Endometrium (tissue), 2 donors: ENCODE measurements at regions not wholly inside any gene's neighbourhood (a gene's known extent, or its start where the extent isn't known, plus 50 kb on each side); places are given as distances from the start of the nearest gene placed in this dataset.
"Not testable (repeated sequence)": the region's sequence is repeated elsewhere in the genome, so short reads cannot be mapped to it uniquely, and the experiment has no call there.

Experiments used
- FAIRE-seq: peaks from 2 replicates; lab custom pipeline; 2012; peaks lifted over from hg19 to GRCh38; lab: Jason Lieb, UNC
- donor health status: control.
- donor health status: control.

- FAIRE-seq: no peak
Measured at GRCh38 chr1:172918478-172918877, 132.3 kb downstream of the TNFSF18 start.

DNA sequence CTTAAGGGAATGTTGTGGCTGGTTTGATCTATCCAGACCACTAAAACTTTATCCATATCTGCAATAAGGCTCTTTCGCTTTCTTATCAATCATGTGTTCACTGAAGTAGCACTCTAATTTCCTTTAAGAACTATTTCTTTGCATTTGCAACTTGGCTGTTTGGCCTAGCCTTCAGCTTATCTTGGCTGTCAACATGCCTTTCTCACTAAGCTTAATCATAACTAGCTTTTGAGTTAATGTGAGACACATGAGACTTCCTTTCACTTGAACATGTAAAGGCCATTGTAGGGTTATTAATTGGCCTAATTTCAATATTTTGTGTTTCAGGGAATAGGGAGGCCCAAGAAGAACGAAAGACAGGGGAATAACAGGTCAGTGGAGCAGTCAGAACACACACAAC is 124.7 kb downstream of the TNFSF18 start:
- FAIRE-seq: no peak

- FAIRE-seq: peak; percentile 62
Measured at GRCh38 chr1:172928412-172928811, 122.3 kb downstream of the TNFSF18 start.

DNA sequence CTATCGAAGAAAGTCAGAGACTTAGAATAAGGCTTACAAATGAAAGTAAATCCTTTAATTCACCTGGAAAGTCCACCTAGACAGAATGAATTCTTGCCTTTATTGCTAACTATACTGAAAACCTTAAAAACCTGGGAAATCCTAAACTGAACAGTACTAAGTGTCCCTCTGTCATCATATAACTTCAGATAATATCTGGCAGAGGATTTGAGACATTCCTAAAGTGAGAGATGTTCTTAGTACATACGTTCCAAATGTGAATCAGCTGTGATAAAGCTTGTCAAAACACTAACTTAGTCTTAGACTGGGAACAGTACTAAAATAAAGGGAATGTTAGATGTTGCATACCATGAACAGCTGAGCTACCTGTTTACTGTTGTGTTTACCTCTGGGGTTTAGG is 121.7 kb downstream of the TNFSF18 start:
- FAIRE-seq: no peak

DNA sequence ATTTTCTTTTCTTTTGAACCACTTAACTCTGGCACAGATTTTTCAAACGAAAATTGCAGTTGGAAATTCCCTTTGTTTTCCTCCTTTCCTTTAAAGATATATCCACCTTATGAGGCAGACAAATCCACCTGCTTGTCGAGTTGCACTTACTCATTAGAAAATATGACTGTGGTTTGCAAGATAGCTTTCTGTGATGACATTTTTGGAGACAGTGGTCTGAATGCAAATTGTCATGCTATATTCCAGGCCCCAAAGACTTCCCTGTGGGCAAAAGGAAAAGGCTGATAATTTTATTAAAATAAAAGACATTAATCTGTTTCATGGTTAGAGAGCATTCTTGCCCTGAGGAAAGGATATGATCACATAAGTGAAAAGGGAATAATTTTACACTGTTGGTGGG is 120.6 kb downstream of the TNFSF18 start:
- FAIRE-seq: no peak

GRCh38 chr1:172931340-172931739 is 119.4 kb downstream of the TNFSF18 start:
- no peak for FAIRE-seq

DNA sequence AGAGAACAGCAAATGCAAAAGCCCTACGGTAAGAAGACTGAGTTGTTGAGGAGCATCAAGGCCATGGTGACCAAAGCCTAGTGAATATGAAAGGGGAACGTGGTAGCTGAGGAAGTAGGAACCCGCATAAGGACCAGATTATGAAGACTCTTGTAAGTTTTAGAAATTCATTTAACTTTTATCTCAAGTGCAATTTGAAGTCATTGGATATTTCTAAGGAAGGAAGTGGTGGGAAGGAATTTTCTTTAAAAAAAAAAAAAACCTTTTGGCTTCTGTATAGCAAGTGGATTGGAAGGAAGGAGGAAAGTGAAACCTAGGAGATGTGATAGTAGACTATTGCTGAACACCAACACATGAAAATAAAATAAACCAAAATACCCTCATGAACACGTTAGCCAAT is 119.0 kb downstream of the TNFSF18 start:
- no peak for FAIRE-seq

- FAIRE-seq: no peak
Measured at GRCh38 chr1:172932981-172933380, 117.8 kb downstream of the TNFSF18 start.

GRCh38 chr1:172934417-172934762 is 116.4 kb downstream of the TNFSF18 start:
- FAIRE-seq: no peak

- no peak for FAIRE-seq
Measured at GRCh38 chr1:172935062-172935592, 115.6 kb downstream of the TNFSF18 start.

GRCh38 chr1:172936088-172936645 is 114.6 kb downstream of the TNFSF18 start:
- no peak for FAIRE-seq

DNA sequence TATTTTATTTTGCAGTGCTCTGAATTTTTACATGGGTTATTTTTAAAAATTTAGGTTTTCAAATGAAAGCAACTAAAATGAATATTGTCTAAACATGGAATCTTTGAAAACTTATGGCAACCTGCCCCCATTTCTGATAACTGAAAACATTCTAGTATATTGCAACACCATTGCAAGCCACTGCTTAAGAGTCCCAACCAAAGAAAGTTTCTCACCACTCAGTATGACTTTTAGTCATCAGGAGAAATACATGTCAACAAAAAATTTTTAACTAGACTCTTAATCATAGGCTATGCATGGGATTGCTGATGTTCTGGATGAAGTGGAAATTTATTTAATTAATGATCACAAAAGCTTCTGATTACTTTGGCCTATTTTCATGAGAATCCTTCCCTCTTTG is 112.1 kb downstream of the TNFSF18 start:
- no peak for FAIRE-seq

DNA sequence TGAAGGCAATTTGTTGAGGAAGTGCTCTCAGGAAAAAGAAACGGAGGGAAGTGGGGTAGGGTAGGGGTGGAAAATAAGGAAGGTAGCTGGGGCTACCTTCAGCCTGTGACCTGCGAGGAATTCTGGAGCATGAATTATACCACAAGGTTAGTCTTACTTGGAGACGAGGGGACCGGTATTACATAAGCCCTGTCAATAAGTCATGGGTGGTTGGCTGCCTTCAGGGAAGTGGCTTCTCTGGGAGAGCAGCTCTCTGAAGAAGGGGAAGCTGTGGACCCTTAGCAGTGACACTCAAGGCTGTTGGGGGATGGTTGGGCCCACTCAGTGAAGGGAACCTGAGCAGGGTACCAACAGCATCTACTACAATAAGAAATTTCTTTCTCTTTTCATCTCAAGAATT is 111.3 kb downstream of the TNFSF18 start:
- no peak for FAIRE-seq

- FAIRE-seq: no peak
Measured at GRCh38 chr1:172940174-172940855, 110.4 kb downstream of the TNFSF18 start.

DNA sequence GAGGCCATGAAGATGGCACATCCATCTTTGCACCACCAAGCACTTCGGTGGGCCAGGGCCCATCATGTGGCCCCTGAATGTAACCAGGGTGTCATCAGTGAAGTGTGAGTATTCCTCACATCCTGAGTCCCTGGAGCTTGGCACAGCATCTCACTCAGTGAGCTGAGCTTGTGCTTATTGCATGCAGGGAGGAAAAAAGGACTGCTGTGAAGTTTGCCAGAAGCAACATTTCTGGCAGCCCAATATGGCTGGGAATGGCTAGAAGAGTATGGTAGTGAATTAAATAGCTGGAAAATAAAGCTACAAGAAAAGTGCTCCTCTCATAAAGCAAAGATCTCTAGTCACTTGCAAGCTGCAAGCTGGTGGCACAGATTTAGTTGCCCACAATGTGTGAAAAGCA is 109.3 kb downstream of the TNFSF18 start:
- no peak for FAIRE-seq

DNA sequence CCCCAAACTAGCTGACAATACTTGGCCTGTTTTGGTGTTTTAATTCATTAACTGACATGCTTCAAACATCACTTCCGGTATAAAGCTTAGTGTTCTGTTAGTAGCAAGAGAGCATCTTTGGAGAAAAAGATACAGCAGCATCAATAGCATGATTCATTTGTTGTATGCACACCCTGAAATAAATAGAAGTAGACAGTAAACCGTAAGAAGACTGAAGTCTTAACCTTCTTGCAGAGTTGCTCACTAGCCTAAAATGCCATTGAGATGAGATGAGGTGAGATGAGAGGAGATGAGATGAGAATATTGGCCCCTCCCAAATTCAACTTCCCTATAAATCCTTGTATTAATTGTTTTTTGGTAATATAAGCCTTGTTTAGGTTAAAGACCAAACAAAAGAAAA is 108.8 kb downstream of the TNFSF18 start:
- no peak for FAIRE-seq

DNA sequence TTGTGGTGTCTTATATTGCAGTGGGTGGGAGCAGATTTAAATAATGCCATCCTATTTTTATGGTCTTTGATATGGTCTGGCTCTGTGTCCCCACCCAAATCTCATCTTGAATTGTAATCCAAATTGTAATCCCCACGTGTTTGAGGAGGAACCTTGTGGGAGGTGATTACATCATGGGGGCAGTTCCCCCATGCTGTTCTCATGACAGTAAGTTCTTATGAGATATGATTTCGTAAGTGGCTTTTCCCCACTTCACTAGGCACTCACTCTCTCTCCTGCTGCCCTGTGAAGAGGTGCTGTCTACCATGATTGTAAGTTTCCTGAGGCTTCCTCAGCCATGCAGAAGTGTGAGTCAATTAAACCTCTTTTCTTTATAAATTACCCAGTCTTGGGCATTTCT is 107.6 kb downstream of the TNFSF18 start:
- not testable (repeated sequence) for FAIRE-seq

- no peak for FAIRE-seq
Measured at GRCh38 chr1:172944931-172945330, 105.8 kb downstream of the TNFSF18 start.

DNA sequence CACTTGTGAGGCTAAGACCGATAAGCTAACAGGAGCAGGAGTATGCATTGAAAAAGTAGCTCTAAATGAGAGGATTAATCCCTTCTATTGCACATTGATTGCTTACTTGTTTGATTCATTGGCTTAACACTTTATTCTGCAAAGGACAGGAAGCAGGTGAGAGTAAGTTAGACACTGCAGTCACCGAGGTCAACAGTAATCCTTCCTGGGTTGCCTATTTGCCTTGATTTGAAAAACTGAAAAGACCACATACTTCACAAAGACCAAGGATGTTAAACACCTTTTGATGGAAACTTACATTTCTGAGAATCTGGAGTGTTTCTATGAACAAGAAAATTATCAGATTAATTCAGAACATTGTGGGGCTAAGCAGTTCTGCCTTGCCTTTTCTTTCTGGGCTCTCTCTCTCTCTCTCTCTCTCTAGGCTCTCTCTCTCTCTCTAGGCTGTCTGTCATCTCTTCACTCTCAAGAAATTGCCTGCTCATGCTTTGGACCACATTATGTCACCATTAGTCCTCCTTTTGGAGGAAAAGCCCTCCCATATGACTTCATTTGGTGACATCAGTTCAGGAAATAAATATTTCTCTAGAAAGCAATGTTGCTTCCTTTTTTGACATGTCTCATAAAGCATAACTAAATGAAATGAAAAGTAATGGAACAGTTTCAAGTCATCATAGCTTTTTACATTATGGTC is 103.8 kb downstream of the TNFSF18 start:
- no peak for FAIRE-seq

DNA sequence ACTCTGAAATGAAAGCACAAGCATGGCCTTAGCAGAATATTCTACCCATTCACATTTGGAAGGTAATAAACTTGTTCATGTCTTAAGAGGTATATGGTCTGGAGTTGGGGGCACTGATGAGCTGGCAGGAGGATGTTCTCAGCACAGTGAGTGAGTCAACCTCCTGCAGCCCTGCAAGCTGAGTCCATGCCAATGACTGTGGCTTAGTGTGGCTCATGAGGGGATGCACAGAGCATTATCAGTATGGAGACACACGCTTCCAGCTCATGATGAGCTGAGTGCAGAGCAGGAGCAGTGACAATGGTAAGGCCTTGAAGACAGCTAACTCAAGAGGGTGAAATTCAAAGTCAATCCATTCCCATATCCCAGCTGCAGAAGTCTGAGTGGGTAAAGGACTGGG is 102.3 kb downstream of the TNFSF18 start:
- no peak for FAIRE-seq

DNA sequence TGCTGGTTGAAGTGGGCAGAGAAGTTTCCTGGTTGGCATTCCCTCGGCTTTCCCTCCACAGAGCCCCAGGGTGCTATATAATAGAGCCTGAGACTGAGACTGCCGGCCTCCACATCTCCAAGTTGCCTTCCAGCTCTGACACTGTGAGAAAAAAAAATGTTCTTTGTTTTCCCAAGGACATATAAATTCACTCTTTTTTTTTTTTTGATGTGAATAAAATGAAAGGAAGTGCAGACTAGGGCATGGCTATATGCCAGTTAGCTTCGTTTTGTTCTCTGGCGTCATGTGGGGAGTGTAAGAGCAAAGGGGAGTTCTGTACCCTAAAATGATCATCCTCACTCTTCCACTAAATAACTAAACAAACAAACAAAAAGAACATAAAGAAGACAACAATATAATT is 101.6 kb downstream of the TNFSF18 start:
- FAIRE-seq: no peak

- FAIRE-seq: no peak
Measured at GRCh38 chr1:172950528-172950927, 100.2 kb downstream of the TNFSF18 start.

- FAIRE-seq: no peak
Measured at GRCh38 chr1:172951730-172952365, 98.9 kb downstream of the TNFSF18 start.
